H1 (cell line): ENCODE measurements at regions not wholly inside any gene's neighbourhood (a gene's known extent, or its start where the extent isn't known, plus 50 kb on each side); places are given as distances from the start of the nearest gene placed in this dataset.

Experiments used
- CTCF ChIA-PET: fragments of 300-600 bp; sonication (Branson Sonifier 250); formaldehyde crosslinking; loops from one replicate; lab custom pipeline; 2021; ENCODE audit not compliant: partially characterized antibody; lab: Charles Lee
- POLR2A ChIA-PET: fragments of 300-600 bp; sonication (Branson Sonifier 250); formaldehyde crosslinking; loops from one replicate; lab custom pipeline; 2021; ENCODE audit warnings: inconsistent platforms; ENCODE audit not compliant: partially characterized antibody; lab: Charles Lee
- DNase-seq, 2 experiments: peaks; one replicate each; pipeline versions ENCODE4 v3.0.0 to v3.0.0-alpha.2; 2010 to 2022; ENCODE audit warnings: low spot score in 2 of 2, low read depth in 1 of 2, mixed read lengths in 1 of 2
- FAIRE-seq: peaks from 2 replicates; lab custom pipeline; 2011; peaks lifted over from hg19 to GRCh38; lab: Jason Lieb, UNC
- H2AFZ ChIP-seq: 2 replicates; pipeline ENCODE4 v1.8.1; 2012; ENCODE audit warnings: low read length, inconsistent platforms
- H2AK5ac ChIP-seq: 2 replicates; pipeline ENCODE4 v1.6.1; 2013; ENCODE audit warnings: low read depth, low read length
- H2BK120ac ChIP-seq: replicated peaks from 2 replicates; pipeline ENCODE3; 2013; ENCODE audit warnings: low read depth, low read length, inconsistent platforms
- H2BK12ac ChIP-seq: 2 replicates; pipeline ENCODE4 v1.6.1; 2013; ENCODE audit warnings: low read depth, low read length
- H2BK15ac ChIP-seq: 2 replicates; pipeline ENCODE4 v1.6.1; 2013; ENCODE audit warnings: low read length
- H2BK20ac ChIP-seq: 2 replicates; pipeline ENCODE4 v1.6.1; 2013; ENCODE audit warnings: low read length
- H2BK5ac ChIP-seq: 2 replicates; pipeline ENCODE4 v1.6.1; 2013; ENCODE audit warnings: low read depth, low read length
- H3K14ac ChIP-seq: 2 replicates; pipeline ENCODE4 v1.6.1; 2013; ENCODE audit warnings: inconsistent platforms; ENCODE audit not compliant: insufficient read length
- H3K18ac ChIP-seq: 2 replicates; pipeline ENCODE4 v1.6.1; 2013; ENCODE audit warnings: low read length; ENCODE audit errors: extremely low read depth
- H3K23ac ChIP-seq: 2 replicates; pipeline ENCODE4 v1.6.1; 2013; ENCODE audit warnings: inconsistent platforms; ENCODE audit not compliant: insufficient read length
- H3K23me2 ChIP-seq: 2 replicates; pipeline ENCODE4 v1.6.1; 2013; ENCODE audit warnings: low read depth, low read length
- H3K27ac ChIP-seq: 2 replicates; pipeline ENCODE4 v1.6.1; 2011; ENCODE audit warnings: low read depth, low read length, inconsistent platforms
- H3K27me3 ChIP-seq, 4 experiments: replicated peaks in 1 of 4; 1 replicate in 1 of 4; 2 replicates in 3 of 4; pipeline versions ENCODE4 v1.6.1 to v1.8.1; 2011 to 2013; ENCODE audit warnings: low read length in 3 of 4, mild to moderate bottlenecking in 3 of 4, inconsistent platforms in 2 of 4, mixed read lengths in 2 of 4, moderate library complexity in 1 of 4; ENCODE audit not compliant: control insufficient read depth in 3 of 4, insufficient read depth in 3 of 4; ENCODE audit errors: extremely low read depth in 1 of 4
- H3K36me3 ChIP-seq, 4 experiments: 2 replicates each; pipeline versions ENCODE4 v1.6.1 to v1.8.1; 2011 to 2013; ENCODE audit warnings: mild to moderate bottlenecking in 4 of 4, low read length in 3 of 4, moderate library complexity in 2 of 4, control low read depth in 1 of 4, inconsistent platforms in 1 of 4; ENCODE audit not compliant: insufficient read depth in 4 of 4, control insufficient read depth in 2 of 4
- H3K4ac ChIP-seq: replicated peaks from 2 replicates; pipeline ENCODE3; 2013; ENCODE audit warnings: low read length, low read depth, mixed read lengths, inconsistent platforms; ENCODE audit not compliant: insufficient read length
- H3K4me1 ChIP-seq, 4 experiments: replicated peaks in 1 of 4; 1 replicate in 1 of 4; 2 replicates in 3 of 4; pipeline versions ENCODE4 v1.6.1 to v1.8.1; 2011 to 2013; ENCODE audit warnings: low read length in 3 of 4, inconsistent platforms in 2 of 4, mixed read lengths in 1 of 4; ENCODE audit not compliant: insufficient read depth in 4 of 4, control insufficient read depth in 3 of 4
- H3K4me2 ChIP-seq, 2 experiments: 2 replicates each; pipeline versions ENCODE4 v1.6.1 to v1.8.1; 2011 to 2013; ENCODE audit warnings: low read depth in 2 of 2, low read length in 2 of 2, control low read depth in 1 of 2, inconsistent platforms in 1 of 2, mild to moderate bottlenecking in 1 of 2; ENCODE audit not compliant: insufficient read depth in 1 of 2
- H3K4me3 ChIP-seq, 4 experiments: fragments of 200-600, 300-600 bp in 1 of 4; sonication (generic), shearing (Covaris generic), sonication (Bioruptor Twin) in 1 of 4; 2 replicates each; pipeline versions ENCODE4 v1.5.1 to v1.8.1; 2011 to 2016; ENCODE audit warnings: low read length in 4 of 4, low read depth in 3 of 4, control low read depth in 2 of 4, inconsistent platforms in 2 of 4, mild to moderate bottlenecking in 2 of 4, mixed read lengths in 1 of 4, moderate library complexity in 1 of 4; ENCODE audit not compliant: insufficient read depth in 2 of 4; ENCODE audit errors: extremely low read depth in 1 of 4
- H3K56ac ChIP-seq: replicated peaks from 2 replicates; pipeline ENCODE3; 2013; ENCODE audit warnings: low read depth, mild to moderate bottlenecking, mixed read lengths, low read length, inconsistent platforms; ENCODE audit not compliant: insufficient read length
- H3K79me1 ChIP-seq: 2 replicates; pipeline ENCODE4 v1.6.1; 2013; ENCODE audit warnings: low read depth, low read length, control low read depth
- H3K79me2 ChIP-seq, 2 experiments: 2 replicates each; pipeline versions ENCODE4 v1.6.1 to v1.8.1; 2012 to 2013; ENCODE audit warnings: low read length in 2 of 2, mild to moderate bottlenecking in 2 of 2, inconsistent platforms in 1 of 2; ENCODE audit not compliant: insufficient read depth in 2 of 2, control insufficient read depth in 1 of 2
- H3K9ac ChIP-seq, 4 experiments: replicated peaks in 1 of 4; 1 replicate in 1 of 4; 2 replicates in 3 of 4; pipeline versions ENCODE4 v1.6.1 to v1.8.1; 2011 to 2013; ENCODE audit warnings: low read depth in 3 of 4, low read length in 3 of 4, control low read depth in 2 of 4, mild to moderate bottlenecking in 2 of 4, moderate library complexity in 2 of 4, inconsistent platforms in 1 of 4; ENCODE audit errors: extremely low read depth in 1 of 4
- H3K9me3 ChIP-seq, 2 experiments: 2 replicates each; pipeline versions ENCODE4 v1.6.1 to v1.8.1; 2012 to 2013; ENCODE audit warnings: mild to moderate bottlenecking in 2 of 2, moderate library complexity in 2 of 2, control low read depth in 1 of 2, inconsistent platforms in 1 of 2, low read depth in 1 of 2, low read length in 1 of 2, mixed read lengths in 1 of 2; ENCODE audit not compliant: insufficient read depth in 2 of 2
- H4K20me1 ChIP-seq, 2 experiments: replicated peaks in 1 of 2; 2 replicates each; pipeline versions ENCODE3 to v1.8.1; 2011 to 2013; ENCODE audit warnings: inconsistent platforms in 2 of 2, low read length in 2 of 2, mild to moderate bottlenecking in 1 of 2; ENCODE audit not compliant: insufficient read depth in 2 of 2, control insufficient read depth in 1 of 2
- H4K5ac ChIP-seq: 2 replicates; pipeline ENCODE4 v1.6.1; 2013; ENCODE audit warnings: low read length, low read depth, mixed read lengths, inconsistent platforms; ENCODE audit not compliant: insufficient read length
- H4K8ac ChIP-seq: 2 replicates; pipeline ENCODE4 v1.8.0; 2013; ENCODE audit warnings: mild to moderate bottlenecking, moderate library complexity, low read length, inconsistent platforms; ENCODE audit not compliant: insufficient read depth; ENCODE audit errors: extremely low read depth
- H4K91ac ChIP-seq: replicated peaks from 2 replicates; pipeline ENCODE3; 2013; ENCODE audit warnings: low read length, mixed read lengths, inconsistent platforms; ENCODE audit not compliant: insufficient read length
- HDAC6 ChIP-seq: IDR thresholded peaks from one replicate; pipeline ENCODE4 v1.7.1; 2012; ENCODE audit warnings: low read depth, mild to moderate bottlenecking, inconsistent platforms, low read length, moderate library complexity
- SP1 ChIP-seq: IDR thresholded peaks from 2 replicates; pipeline ENCODE4 v1.6.1; 2011; ENCODE audit warnings: low read depth, low read length
- WGBS, 2 experiments: shearing (Covaris generic) in 1 of 2; methylation state at CpG; one replicate each; pipeline versions ENCODE4 v1.1.6 to v1.1.7; 2013 to 2015; ENCODE audit warnings: low lambda C conversion rate in 2 of 2, mixed read lengths in 2 of 2, inconsistent platforms in 1 of 2, low coverage in 1 of 2, missing lambda C conversion rate in 1 of 2; ENCODE audit not compliant: insufficient replicate concordance in 2 of 2, insufficient coverage in 1 of 2, insufficient read length in 1 of 2; ENCODE audit errors: extremely low coverage in 1 of 2, missing lambda C conversion rate in 1 of 2; 5-methylcytosine and 5-hydroxymethylcytosine counted together

- Histone ChIP-seq H4K20me1 (no peaks in the 10 kb centered on the region), H3K23me2 (no peaks in the 10 kb centered on the region), H4K91ac (no peak overlapping the region), H2BK12ac (no peak overlapping the region), H2BK20ac (no peak overlapping the region), H3K23ac (no peak overlapping the region), H4K5ac (no peak overlapping the region), H3K36me3 (no peaks in the 10 kb centered on the region), H3K9me3 (no peaks in the 10 kb centered on the region), H3K56ac (no peak overlapping the region), H3K4me2 (no peak overlapping the region), H3K4ac (no peak overlapping the region), H3K79me2 (no peaks in the 10 kb centered on the region), H3K27ac (no peak overlapping the region), H3K4me3 (no peak overlapping the region), H4K8ac (no peak overlapping the region), H2AFZ (no peak overlapping the region), H2BK5ac (no peak overlapping the region), H3K4me1 (no peaks in the 10 kb centered on the region), H2BK15ac (no peak overlapping the region), H3K79me1 (no peaks in the 10 kb centered on the region), H2AK5ac (no peak overlapping the region), H2BK120ac (no peak overlapping the region), H3K9ac (no peak overlapping the region), H3K27me3 (no peaks in the 10 kb centered on the region), H3K18ac (no peak overlapping the region), H3K14ac (no peak overlapping the region)
- FAIRE-seq (no peak), DNase-seq (no peak)
- CTCF ChIA-PET: interaction anchor here (1.1 to 3.9 kb wide), 8 partner anchors 9 to 221 kb away, joined by 3 to 21 read pairs (median 5); no protein-coding TSS in a partner anchor
- 88% methylated on average over 5 of the region's 6 CpGs; no CpG with 5 or more reads in 1 of the 2 experiments for WGBS, 2 experiments
- POLR2A ChIA-PET: interaction anchor here (0.9 kb wide), 1 partner anchor 66 kb away, joined by 3 read pairs; the partner anchor contains the start of gene WDR1
- TF ChIP-seq HDAC6: no peak
- TF ChIP-seq SP1: no peak
Observed at GRCh38 chr4:10182446-10183424, 66.1 kb upstream of the WDR1 start.
